ENCODE measurements at regions not wholly inside any gene's neighbourhood (a gene's known extent, or its start where the extent isn't known, plus 50 kb on each side); places are given as distances from the start of the nearest gene placed in this dataset.

DNA sequence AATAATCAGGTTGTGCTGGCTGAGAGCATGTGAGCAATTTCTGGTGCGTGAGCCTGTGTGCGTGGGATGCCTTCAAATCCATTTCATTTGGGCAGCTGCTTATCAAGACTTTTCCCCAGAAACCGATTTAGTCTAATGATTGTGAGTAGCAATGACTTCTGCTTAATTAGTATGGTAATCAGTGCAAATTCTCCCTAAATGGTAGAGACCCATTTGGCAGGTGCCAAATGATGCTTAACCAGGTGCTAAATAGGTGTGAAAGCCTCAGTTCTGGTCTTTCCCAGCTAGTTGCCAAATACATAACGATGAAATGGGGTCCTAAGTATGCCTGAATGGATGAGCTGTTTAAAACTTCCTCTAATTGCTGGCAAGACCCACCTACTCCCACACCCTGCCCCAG lies 248.4 kb upstream of the CCDC196 start:
- TF ChIP-seq EP300 (IDR thresholded peaks at IDR 0.05) (no peak), POLR2A (IDR thresholded peaks at IDR 0.05) (no peak)
- TF ChIP-seq, protein P1, sequence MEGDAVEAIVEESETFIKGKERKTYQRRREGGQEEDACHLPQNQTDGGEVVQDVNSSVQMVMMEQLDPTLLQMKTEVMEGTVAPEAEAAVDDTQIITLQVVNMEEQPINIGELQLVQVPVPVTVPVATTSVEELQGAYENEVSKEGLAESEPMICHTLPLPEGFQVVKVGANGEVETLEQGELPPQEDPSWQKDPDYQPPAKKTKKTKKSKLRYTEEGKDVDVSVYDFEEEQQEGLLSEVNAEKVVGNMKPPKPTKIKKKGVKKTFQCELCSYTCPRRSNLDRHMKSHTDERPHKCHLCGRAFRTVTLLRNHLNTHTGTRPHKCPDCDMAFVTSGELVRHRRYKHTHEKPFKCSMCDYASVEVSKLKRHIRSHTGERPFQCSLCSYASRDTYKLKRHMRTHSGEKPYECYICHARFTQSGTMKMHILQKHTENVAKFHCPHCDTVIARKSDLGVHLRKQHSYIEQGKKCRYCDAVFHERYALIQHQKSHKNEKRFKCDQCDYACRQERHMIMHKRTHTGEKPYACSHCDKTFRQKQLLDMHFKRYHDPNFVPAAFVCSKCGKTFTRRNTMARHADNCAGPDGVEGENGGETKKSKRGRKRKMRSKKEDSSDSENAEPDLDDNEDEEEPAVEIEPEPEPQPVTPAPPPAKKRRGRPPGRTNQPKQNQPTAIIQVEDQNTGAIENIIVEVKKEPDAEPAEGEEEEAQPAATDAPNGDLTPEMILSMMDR (IDR thresholded peaks at IDR 0.05), result no peak
